Ishikawa (cell line): ENCODE measurements at regions not wholly inside any gene's neighbourhood (a gene's known extent, or its start where the extent isn't known, plus 50 kb on each side); places are given as distances from the start of the nearest gene placed in this dataset.

ENCODE experiments used
- CEBPB ChIP-seq: IDR thresholded peaks from 2 replicates; pipeline ENCODE4 v1.6.1; 2012
- EGR1 ChIP-seq: IDR thresholded peaks from 2 replicates; pipeline ENCODE4 v1.6.1; 2012
- TF ChIP-seq, protein P1 (sequence below): IDR thresholded peaks from 2 replicates; pipeline ENCODE4 v1.6.1; 2012

- TF ChIP-seq, protein P1, sequence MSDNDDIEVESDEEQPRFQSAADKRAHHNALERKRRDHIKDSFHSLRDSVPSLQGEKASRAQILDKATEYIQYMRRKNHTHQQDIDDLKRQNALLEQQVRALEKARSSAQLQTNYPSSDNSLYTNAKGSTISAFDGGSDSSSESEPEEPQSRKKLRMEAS = no peak
- no peak for TF ChIP-seq EGR1
- no peak for TF ChIP-seq CEBPB
These were observed 204.6 kb upstream of the CSF3R start for GRCh38 chr1:36687312-36687711.
